ENCODE measurements at regions not wholly inside any gene's neighbourhood (a gene's known extent, or its start where the extent isn't known, plus 50 kb on each side); places are given as distances from the start of the nearest gene placed in this dataset.

- no peak for DNase-seq
Observed at GRCh38 chr1:63046539-63046938, 262.6 kb downstream of the ATG4C start.

DNA sequence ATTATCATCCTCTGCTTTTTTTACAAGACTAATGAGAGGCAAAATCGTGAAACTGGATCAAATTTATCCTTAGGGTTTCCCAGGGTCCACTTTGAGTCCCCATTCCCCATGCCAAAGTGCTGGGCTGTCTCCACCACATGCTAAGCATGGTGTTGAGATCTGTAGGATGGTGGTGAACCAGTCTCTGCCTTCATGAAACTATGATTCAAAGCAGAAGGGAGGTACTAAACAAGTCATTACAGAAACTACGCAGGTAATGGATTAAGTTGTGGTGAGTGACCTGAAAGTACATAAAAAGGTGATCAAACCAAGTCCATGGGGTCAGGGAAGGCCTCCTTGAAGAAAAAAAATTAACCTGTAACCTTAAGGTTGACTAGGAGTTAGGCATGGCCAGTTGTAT lies 265.2 kb downstream of the ATG4C start:
- no peak for DNase-seq

GRCh38 chr1:63051356-63051755 lies 267.4 kb downstream of the ATG4C start:
- DNase-seq = no peak

- DNase-seq = no peak
Observed at GRCh38 chr1:63051886-63052285, 268.0 kb downstream of the ATG4C start.

- DNase-seq = no peak
Observed at GRCh38 chr1:63054184-63054583, 268.2 kb upstream of the FOXD3 start.

DNA sequence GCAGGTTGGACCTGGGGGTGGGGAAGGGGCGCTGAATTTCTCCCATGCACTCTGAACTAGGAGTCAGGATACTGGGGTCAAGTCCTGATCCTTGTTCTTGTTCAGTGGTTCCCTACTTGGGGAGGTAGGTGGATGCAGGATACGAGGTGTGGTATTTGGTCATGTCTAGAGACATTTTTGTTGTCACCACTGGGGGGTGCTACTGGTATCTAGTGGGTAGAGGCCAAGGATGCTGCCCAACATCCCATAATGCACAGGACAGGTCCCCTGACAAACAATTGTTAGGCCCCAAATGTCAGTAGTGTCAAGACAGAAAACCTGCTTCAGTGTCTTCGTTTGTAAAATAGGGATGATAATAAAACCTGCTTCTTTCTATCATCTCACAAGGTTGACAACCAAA lies 259.0 kb upstream of the FOXD3 start:
- DNase-seq = no peak

DNA sequence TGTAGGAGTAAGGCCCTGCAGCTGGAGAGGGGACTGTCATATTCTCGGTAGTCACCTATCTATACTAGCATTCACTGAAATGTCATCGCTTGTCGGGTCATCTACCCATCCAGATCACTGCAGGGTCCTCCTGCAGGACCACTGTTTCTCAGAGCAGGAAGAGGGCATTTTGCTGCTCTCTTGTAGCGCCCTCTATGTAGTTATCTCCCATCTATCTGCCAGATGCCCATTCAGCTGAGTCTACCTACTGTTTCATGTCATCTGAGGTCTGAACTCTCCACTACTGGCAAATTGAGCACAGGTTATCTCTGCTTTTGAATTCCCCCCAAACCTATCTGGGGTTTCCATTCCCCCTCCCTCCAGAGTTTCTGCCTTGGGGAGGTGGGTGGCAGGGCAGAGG lies 258.2 kb upstream of the FOXD3 start:
- DNase-seq = no peak

DNA sequence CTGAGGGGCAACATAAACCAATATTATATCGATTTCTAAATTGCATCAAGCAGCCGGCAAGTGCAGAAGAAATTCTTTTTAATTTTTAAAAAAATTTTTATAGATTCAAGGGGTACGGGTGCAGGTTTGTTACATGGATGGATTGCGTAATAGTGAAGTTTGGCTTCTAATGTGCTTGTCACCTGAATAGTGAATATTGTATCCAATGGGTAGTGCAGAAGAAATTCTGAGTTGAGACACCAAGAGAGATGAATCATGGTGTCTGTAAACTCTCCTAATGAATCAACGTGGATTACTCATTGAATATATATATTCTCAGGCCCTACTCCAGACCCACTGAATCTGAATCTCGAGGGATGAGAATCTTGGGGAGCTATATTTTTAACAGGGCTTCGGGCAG lies 253.7 kb upstream of the FOXD3 start:
- no peak for DNase-seq

- DNase-seq = no peak
Observed at GRCh38 chr1:63069214-63069613, 253.2 kb upstream of the FOXD3 start.

- DNase-seq = no peak
Observed at GRCh38 chr1:63073309-63074306, 248.8 kb upstream of the FOXD3 start.

DNA sequence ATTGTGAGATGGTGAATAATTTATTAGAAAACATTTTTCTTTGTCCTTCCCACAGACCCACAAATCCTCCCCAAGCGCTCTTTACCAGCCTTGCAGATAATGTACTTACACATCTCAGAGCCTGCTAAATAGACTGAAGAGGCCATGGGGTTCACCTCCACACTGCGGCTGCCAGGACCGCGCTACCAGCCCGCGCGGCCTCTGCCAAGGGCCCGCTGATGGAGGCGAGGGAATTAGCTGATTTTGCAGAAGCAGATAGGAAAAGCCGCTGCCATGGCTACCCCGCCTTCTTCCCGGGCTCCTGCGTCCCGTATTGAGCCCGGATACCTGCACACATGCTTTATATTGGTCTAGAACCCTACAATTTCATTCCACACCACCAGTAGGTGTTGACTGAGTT lies 248.0 kb upstream of the FOXD3 start:
- no peak for DNase-seq

DNA sequence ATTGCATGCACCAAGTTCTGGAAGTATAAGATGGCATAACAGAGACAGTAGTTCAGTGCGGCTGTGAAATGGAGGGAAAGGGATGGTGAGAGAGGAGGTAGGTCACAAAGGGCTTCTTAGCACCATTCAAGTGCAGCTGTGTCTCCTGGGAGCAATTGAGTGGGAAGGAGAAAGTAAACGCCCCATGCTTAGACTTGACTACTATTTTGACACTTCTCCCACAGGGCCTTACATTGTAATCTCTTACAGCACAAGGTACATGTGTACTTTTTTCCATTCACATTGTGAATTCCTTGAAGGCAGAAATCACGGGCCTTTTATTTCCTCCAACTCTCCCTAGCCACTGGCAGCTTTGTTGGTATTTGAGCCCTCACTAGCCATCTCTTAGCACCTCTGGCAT lies 239.6 kb upstream of the FOXD3 start:
- DNase-seq = no peak

DNA sequence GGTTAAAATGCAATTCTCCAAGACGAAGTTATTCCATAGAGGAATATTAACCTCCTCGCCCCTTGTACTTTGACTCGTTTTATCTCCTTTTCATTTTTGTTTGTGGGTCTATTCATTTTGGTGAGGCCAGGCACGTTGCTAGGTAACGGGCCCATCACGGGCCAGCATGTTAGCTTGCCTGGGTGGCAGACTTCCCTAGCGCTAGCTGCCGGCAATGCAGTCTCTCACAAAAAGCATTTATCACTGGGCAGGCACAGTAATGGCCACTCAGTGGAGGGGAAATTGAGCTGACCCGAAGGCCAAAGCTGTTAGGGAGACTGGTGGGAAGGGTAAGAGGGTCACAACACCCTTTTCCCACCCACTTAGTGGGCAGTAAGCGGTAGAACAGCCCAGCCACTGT lies 234.4 kb upstream of the FOXD3 start:
- DNase-seq = no peak

DNA sequence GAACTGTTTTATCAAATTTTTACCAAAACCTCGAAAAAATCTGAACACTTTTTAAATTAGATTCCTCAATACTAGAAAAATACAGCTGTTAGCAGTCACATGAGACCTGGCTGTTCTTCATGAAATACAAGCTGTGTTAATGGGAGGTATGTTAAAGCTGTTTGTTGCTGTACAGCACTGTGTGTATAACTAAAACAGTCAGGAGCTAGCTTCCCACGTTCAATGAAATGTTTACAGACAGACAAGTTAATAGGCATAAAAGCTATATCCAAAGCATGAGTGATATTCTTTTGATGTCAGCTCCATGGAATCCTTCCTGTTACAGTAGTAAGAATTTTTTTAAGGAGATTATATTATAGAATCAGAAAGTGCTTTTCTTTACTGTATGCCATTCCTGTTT lies 223.2 kb upstream of the FOXD3 start:
- no peak for DNase-seq

GRCh38 chr1:63101336-63101735 lies 221.0 kb upstream of the FOXD3 start:
- no peak for DNase-seq

GRCh38 chr1:63103682-63104081 lies 218.7 kb upstream of the FOXD3 start:
- DNase-seq = no peak

DNA sequence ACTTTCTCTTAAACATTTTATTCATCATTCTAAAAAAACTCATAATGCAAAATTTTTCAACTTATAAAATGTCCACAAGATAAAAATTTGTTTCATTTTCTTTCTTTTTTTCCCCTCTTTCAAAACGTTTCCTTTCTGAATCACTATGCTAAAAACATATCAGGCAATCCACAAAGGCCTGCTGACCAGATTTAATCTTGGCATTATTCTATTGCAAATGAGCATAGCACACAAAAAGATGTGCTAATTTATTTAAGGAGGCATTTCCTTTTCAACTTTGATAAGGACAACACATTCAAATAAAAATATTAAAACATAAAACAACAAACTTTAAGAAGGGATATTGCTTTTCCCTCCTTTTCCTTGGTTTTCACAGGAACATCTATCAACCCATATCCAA lies 215.3 kb upstream of the FOXD3 start:
- DNase-seq = no peak

- no peak for DNase-seq
Observed at GRCh38 chr1:63108206-63108605, 214.2 kb upstream of the FOXD3 start.

DNA sequence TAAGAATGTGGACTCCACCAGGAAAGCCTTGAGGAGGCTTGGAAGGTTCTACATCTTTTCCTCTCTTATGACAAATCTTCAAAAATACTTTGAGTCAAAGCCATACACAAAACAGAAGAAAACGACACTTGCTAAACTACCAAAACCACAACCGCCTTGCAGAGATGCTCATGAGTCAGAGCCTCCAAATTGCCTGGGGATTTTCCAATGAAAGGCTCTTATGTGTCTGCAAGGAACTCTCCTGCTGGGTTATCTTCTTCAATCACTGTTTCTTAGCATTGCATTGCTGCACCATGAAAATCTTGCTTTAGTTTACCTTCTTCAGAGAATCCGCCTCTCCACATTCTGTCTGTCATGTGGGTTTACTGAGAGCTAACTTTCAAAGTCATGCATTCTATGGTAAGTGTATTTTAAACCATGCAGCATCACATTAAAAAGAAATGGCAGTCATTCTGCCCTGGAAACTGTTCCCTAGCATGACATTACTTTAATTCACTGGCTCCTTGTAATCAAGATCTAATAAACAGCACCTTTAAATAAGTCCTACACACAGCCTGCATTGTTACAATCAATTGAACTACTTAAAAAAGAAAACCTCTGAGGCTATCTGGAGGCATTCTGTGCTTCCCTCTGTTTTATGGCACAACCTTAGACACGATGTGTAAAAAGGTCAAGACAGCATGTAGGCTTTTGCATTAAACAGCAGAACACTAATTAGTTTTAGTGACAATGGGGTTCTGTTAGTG lies 210.0 kb upstream of the FOXD3 start:
- DNase-seq = no peak

GRCh38 chr1:63115527-63115926 lies 206.8 kb upstream of the FOXD3 start:
- DNase-seq = no peak

DNA sequence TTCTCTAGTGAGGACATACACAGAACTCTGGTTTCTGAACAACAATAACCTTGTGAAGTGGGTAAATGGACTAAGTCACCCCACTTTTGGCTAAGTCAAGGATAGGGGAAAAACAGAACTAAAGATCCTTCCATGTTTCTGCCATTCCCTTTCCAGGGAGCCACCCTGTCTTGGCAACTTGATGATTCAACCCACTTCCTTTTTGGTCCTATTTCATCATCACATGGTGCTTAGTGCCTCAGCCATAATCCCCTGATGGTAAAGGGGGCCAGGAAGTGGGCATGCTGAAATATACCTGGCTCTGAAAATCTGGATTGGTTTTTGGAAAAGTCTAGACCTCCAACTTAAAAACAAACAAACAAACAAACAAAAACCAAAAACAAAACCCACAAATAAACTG lies 206.4 kb upstream of the FOXD3 start:
- no peak for DNase-seq

DNA sequence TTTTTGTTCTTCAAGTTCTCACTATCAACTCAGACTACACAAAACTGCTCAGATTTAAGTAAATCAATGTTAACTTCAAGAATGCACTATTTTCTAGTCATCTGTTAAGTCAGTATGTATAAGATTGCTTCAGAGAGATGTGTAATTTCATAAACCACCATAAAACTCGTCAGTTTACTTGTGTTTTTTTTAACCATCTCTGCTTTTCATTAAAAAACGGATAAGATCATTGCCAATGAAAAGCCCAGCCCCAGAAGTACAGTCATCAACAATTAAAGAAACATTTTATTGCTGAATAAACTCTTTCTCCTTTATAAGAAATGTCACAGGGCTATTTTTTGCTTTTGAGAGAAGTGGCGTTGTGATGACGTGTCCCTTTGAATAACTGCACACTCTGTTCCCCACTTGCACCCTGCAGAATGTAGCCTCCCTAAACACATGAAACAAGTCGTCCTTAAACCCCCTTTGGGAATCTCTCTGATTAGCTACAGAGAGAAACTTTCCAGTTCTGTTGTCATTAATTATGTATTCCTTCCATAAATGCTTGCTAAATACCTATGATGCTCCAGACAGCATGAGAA lies 202.7 kb upstream of the FOXD3 start:
- no peak for DNase-seq

GRCh38 chr1:63122079-63122478 lies 200.3 kb upstream of the FOXD3 start:
- DNase-seq = no peak

GRCh38 chr1:63124666-63125191 lies 197.6 kb upstream of the FOXD3 start:
- no peak for DNase-seq

Data from NCI-H2107 (cell line).